SK-N-MC (cell line): ENCODE measurements at regions not wholly inside any gene's neighbourhood (a gene's known extent, or its start where the extent isn't known, plus 50 kb on each side); places are given as distances from the start of the nearest gene placed in this dataset.

Experiments used
- EZH2 ChIP-seq: fragments of 200-600 bp; sonication (generic); IDR thresholded peaks from one replicate; pipeline ENCODE4 v1.6.1; 2017; ENCODE audit warnings: antibody characterized with exemption
- POLR2AphosphoS5 ChIP-seq: IDR thresholded peaks from 2 replicates; pipeline ENCODE4 v1.6.1; 2012; ENCODE audit warnings: mild to moderate bottlenecking, low read depth, low read length, borderline replicate concordance

DNA sequence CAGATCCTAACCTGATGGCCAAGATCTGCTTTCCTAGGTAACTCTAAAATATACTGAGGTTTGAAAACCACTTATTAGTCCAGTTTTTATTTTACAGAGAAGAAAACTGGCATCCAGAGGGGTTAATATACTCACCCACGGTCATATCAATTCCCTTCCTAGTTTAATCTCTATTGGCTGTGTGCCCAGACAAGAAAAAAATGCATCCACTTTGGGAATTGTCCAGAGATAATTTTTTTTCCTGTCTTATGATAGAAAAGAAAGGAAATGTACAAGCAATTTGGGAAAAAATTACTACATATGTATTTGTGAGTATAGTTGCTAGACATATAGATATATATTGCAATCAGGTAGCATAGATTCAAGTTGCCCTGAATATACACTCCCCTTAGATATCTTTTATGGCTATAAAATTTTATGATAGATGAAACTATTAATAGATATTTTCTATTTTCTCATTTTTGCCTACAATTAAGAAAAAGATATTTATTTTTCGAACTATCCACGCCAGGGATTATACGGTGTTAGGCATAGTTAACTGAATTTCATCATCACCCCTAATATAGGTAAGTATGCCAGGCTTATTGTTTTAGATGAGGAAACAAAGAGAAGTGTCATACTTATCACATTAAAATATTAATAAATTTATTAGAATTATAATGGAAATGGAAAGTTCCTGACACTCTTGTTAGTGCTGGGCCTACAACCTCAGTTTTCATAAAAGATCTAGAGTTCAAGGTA is 100.5 kb upstream of the SLC38A2 start:
- TF ChIP-seq POLR2AphosphoS5 (no peak), EZH2 (no peak)
